ENCODE measurements at regions not wholly inside any gene's neighbourhood (a gene's known extent, or its start where the extent isn't known, plus 50 kb on each side); places are given as distances from the start of the nearest gene placed in this dataset.

- Histone ChIP-seq H3K4me3 (ENCODE audit: low read length) (no peak overlapping the region), H2AFZ (ENCODE audit: low read length) (no peak overlapping the region), H3K36me3 (replicated peaks; ENCODE audit: insufficient read depth, low read length) (no peaks in the 10 kb centered on the region), H3K79me2 (ENCODE audit: low read length) (no peaks in the 10 kb centered on the region), H3F3A (ENCODE audit: insufficient read depth, low read length) (no peaks in the 10 kb centered on the region), H3K27me3 (replicated peaks; ENCODE audit: insufficient read depth, low read length) (peaks cover 73% of the 10 kb centered on the region), H3K9me3 (replicated peaks; ENCODE audit: insufficient read depth, low read length) (no peaks in the 10 kb centered on the region), H3K27ac (ENCODE audit: low read length) (no peak overlapping the region), H3K9ac (ENCODE audit: low read length) (no peak overlapping the region), H3K4me2 (ENCODE audit: low read depth, low read length) (no peak overlapping the region), H3K4me1 (ENCODE audit: low read length) (no peaks in the 10 kb centered on the region), H3K9me2 (replicated peaks; ENCODE audit: insufficient read depth, low read length) (no peaks in the 10 kb centered on the region), H4K20me1 (ENCODE audit: insufficient read depth, low read length) (no peaks in the 10 kb centered on the region)
- no peak for DNase-seq
- TF ChIP-seq CTCF (IDR thresholded peaks at IDR 0.05; ENCODE audit: low read length) (no peak), EZH2phosphoT487 (IDR thresholded peaks at IDR 0.05; ENCODE audit: low read length) (no peak), EZH2 (optimal IDR thresholded peaks at IDR 0.05; ENCODE audit: low read depth, low read length) (no peak)
Observed at GRCh38 chr22:27624042-27624441, 177.5 kb downstream of the MN1 start.

- Histone ChIP-seq H3K27ac (ENCODE audit: low read length) (no peak overlapping the region), H3K4me2 (ENCODE audit: low read depth, low read length) (no peak overlapping the region), H3K9me2 (replicated peaks; ENCODE audit: insufficient read depth, low read length) (no peaks in the 10 kb centered on the region), H3K79me2 (ENCODE audit: low read length) (no peaks in the 10 kb centered on the region), H3K9ac (ENCODE audit: low read length) (no peak overlapping the region), H3K27me3 (replicated peaks; ENCODE audit: insufficient read depth, low read length) (peaks cover 70% of the 10 kb centered on the region), H3F3A (ENCODE audit: insufficient read depth, low read length) (no peaks in the 10 kb centered on the region), H4K20me1 (ENCODE audit: insufficient read depth, low read length) (no peaks in the 10 kb centered on the region), H3K4me3 (ENCODE audit: low read length) (no peak overlapping the region), H3K36me3 (replicated peaks; ENCODE audit: insufficient read depth, low read length) (no peaks in the 10 kb centered on the region), H2AFZ (ENCODE audit: low read length) (no peak overlapping the region), H3K4me1 (ENCODE audit: low read length) (no peaks in the 10 kb centered on the region), H3K9me3 (replicated peaks; ENCODE audit: insufficient read depth, low read length) (no peaks in the 10 kb centered on the region)
- no peak for DNase-seq
- TF ChIP-seq EZH2 (optimal IDR thresholded peaks at IDR 0.05; ENCODE audit: low read depth, low read length), result no peak
- TF ChIP-seq EZH2phosphoT487 (IDR thresholded peaks at IDR 0.05; ENCODE audit: low read length), result no peak
- no peak for TF ChIP-seq CTCF (IDR thresholded peaks at IDR 0.05; ENCODE audit: low read length)
Observed at GRCh38 chr22:27624705-27625104, 176.9 kb downstream of the MN1 start.

- Histone ChIP-seq H3K36me3 (replicated peaks; ENCODE audit: insufficient read depth, low read length) (no peaks in the 10 kb centered on the region), H3F3A (ENCODE audit: insufficient read depth, low read length) (no peaks in the 10 kb centered on the region), H3K4me3 (ENCODE audit: low read length) (no peak overlapping the region), H4K20me1 (ENCODE audit: insufficient read depth, low read length) (no peaks in the 10 kb centered on the region), H3K79me2 (ENCODE audit: low read length) (no peaks in the 10 kb centered on the region), H3K9me3 (replicated peaks; ENCODE audit: insufficient read depth, low read length) (no peaks in the 10 kb centered on the region), H3K4me2 (ENCODE audit: low read depth, low read length) (no peak overlapping the region), H3K4me1 (ENCODE audit: low read length) (no peaks in the 10 kb centered on the region), H2AFZ (ENCODE audit: low read length) (no peak overlapping the region), H3K27ac (ENCODE audit: low read length) (no peak overlapping the region), H3K9me2 (replicated peaks; ENCODE audit: insufficient read depth, low read length) (no peaks in the 10 kb centered on the region), H3K9ac (ENCODE audit: low read length) (no peak overlapping the region), H3K27me3 (replicated peaks; ENCODE audit: insufficient read depth, low read length) (peaks cover 59% of the 10 kb centered on the region)
- no peak for DNase-seq
- TF ChIP-seq CTCF (IDR thresholded peaks at IDR 0.05; ENCODE audit: low read length) (no peak), EZH2 (optimal IDR thresholded peaks at IDR 0.05; ENCODE audit: low read depth, low read length) (no peak), EZH2phosphoT487 (IDR thresholded peaks at IDR 0.05; ENCODE audit: low read length) (no peak)
Observed at GRCh38 chr22:27625769-27626674, 175.5 kb downstream of the MN1 start.

Data from MM.1S (cell line).